RWPE1 (cell line): ENCODE measurements at regions not wholly inside any gene's neighbourhood (a gene's known extent, or its start where the extent isn't known, plus 50 kb on each side); places are given as distances from the start of the nearest gene placed in this dataset.

ENCODE experiments used
- CTCF ChIA-PET: fragments of 350-600 bp; sonication (Branson Sonifier 250); formaldehyde crosslinking; extraction: SDS; loops from one replicate; lab custom pipeline; 2021; lab: Yijun Ruan, JAX
- POLR2A ChIA-PET: fragments of 400-600 bp; formaldehyde crosslinking; extraction: SDS; loops from one replicate; lab custom pipeline; 2020; ENCODE audit warnings: antibody characterized with exemption; ENCODE audit not compliant: low non-redundant PET; lab: Yijun Ruan, JAX
- DNase-seq: peaks from one replicate; pipeline ENCODE4 v3.0.0; 2012; ENCODE audit warnings: low spot score
- H3K27ac ChIP-seq: fragments of 450-650 bp; 2 replicates; pipeline ENCODE4 v1.5.1; 2017
- TF ChIP-seq, protein P1 (sequence below): fragments of 450-650 bp; conservative IDR thresholded peaks from 2 replicates; pipeline ENCODE4 v1.5.1; 2017; ENCODE audit warnings: low read depth, mild to moderate bottlenecking

DNA sequence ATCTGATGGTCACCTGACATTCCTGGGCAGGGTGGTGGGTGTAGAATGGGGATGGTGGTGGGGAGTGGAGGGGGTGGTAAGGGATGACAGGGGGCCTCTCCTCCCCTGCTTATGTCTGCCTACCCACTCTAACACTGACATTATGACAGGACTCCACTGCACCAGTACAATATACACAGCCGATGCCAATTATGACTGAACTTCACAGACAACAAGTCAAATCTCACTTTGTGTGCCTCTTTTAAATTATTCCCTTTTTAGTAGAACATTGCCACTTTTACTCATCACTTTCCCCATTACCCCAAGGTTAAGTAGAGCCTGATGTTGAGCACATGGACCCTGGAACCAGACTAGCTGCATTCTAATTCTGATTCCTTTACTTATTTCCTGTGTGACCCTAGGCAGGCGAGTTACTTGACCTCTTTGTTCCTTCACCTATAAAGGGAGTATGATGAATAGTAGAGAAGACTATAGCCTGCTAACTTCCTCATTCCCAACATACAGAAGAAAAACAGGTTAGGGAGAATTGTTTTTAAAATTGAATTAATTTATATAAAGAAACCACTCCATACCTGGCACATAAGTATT is 464.7 kb downstream of the DMRT2 start:
- H3K27ac ChIP-seq: no peak overlapping the region
- TF ChIP-seq, protein P1, sequence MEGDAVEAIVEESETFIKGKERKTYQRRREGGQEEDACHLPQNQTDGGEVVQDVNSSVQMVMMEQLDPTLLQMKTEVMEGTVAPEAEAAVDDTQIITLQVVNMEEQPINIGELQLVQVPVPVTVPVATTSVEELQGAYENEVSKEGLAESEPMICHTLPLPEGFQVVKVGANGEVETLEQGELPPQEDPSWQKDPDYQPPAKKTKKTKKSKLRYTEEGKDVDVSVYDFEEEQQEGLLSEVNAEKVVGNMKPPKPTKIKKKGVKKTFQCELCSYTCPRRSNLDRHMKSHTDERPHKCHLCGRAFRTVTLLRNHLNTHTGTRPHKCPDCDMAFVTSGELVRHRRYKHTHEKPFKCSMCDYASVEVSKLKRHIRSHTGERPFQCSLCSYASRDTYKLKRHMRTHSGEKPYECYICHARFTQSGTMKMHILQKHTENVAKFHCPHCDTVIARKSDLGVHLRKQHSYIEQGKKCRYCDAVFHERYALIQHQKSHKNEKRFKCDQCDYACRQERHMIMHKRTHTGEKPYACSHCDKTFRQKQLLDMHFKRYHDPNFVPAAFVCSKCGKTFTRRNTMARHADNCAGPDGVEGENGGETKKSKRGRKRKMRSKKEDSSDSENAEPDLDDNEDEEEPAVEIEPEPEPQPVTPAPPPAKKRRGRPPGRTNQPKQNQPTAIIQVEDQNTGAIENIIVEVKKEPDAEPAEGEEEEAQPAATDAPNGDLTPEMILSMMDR: no peak
- CTCF ChIA-PET: no interaction called here
- POLR2A ChIA-PET: no interaction called here
- no peak for DNase-seq

GRCh38 chr9:1515557-1515956 is 465.4 kb downstream of the DMRT2 start:
- POLR2A ChIA-PET: no interaction called here
- TF ChIP-seq, protein P1: no peak
- no peak overlapping the region for H3K27ac ChIP-seq
- no peak for DNase-seq
- CTCF ChIA-PET: no interaction called here

- ChIA-PET POLR2A (no interaction called here), CTCF (no interaction called here)
- TF ChIP-seq, protein P1: no peak
- no peak overlapping the region for H3K27ac ChIP-seq
- DNase-seq: no peak
Measured at GRCh38 chr9:1521547-1521946, 471.4 kb downstream of the DMRT2 start.

GRCh38 chr9:1522219-1522767 is 472.1 kb downstream of the DMRT2 start:
- POLR2A ChIA-PET: no interaction called here
- DNase-seq: no peak
- TF ChIP-seq, protein P1: no peak
- CTCF ChIA-PET: no interaction called here
- no peak overlapping the region for H3K27ac ChIP-seq

DNA sequence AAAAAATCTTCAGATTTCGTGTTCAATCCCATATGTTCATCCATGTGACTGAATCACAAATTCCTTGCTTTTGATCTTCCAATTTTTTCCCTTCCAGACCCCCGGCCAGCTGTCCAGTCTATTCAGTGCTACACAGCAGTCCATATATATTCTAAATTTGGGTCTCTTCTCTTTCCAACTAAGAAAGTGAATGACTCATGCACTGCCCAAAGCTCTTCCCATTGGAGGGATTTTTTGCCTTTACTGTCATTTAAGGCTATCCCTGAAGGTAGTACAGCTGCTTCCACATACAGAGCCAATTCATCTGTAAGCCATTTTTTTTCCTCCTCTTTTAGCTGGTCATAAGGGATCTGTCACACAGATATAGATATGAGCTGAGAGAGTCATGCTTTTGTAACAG is 478.3 kb downstream of the DMRT2 start:
- ChIA-PET POLR2A (no interaction called here), CTCF (no interaction called here)
- TF ChIP-seq, protein P1: no peak
- no peak overlapping the region for H3K27ac ChIP-seq
- no peak for DNase-seq

GRCh38 chr9:1530696-1531095 is 480.5 kb downstream of the DMRT2 start:
- H3K27ac ChIP-seq: no peak overlapping the region
- TF ChIP-seq, protein P1: no peak
- DNase-seq: no peak
- POLR2A ChIA-PET: no interaction called here
- CTCF ChIA-PET: no interaction called here
